HepG2 (cell line): ENCODE measurements at regions not wholly inside any gene's neighbourhood (a gene's known extent, or its start where the extent isn't known, plus 50 kb on each side); places are given as distances from the start of the nearest gene placed in this dataset.

Experiments
- ATAC-seq: fragments of 200-7000 bp; cut with Tn5 transposase; 3 replicates; pipeline ENCODE4 v1.9.1; 2020; ENCODE audit warnings: mild to moderate bottlenecking, moderate library complexity
- BruUV-seq: library from RNA; stranded (reverse); fragments of 400-500 nt; replicated peaks from 2 replicates; lab custom pipeline; 2021; lab: Mats Ljungman, UMichigan
- CTCF ChIA-PET: fragments of 300-600 bp; formaldehyde crosslinking; extraction: SDS; loops from one replicate; lab custom pipeline; 2021; ENCODE audit warnings: low total read pairs, inconsistent platforms, low intra/inter-chr PET ratio; lab: Yijun Ruan, JAX
- POLR2A ChIA-PET: fragments of 350-600 bp; sonication (Branson Sonifier 250); formaldehyde crosslinking; loops from one replicate; lab custom pipeline; 2020; ENCODE audit warnings: antibody characterized with exemption, inconsistent platforms; lab: Yijun Ruan, JAX
- DNase-seq: peaks from one replicate; pipeline ENCODE4 v3.0.0-alpha.2; 2015; ENCODE audit warnings: low spot score
- FAIRE-seq: peaks from 3 replicates; lab custom pipeline; 2011; peaks lifted over from hg19 to GRCh38; lab: Jason Lieb, UNC
- H2AFZ ChIP-seq: one replicate; pipeline ENCODE4 v1.6.1; 2011; ENCODE audit warnings: low read length, inconsistent platforms
- H3K27ac ChIP-seq: fragments of 300-600 bp; 3 replicates; pipeline ENCODE4 v1.8.0; 2011; ENCODE audit warnings: mixed run types, mild to moderate bottlenecking, mixed read lengths, low read length, inconsistent platforms; ENCODE audit not compliant: insufficient read depth; ENCODE audit errors: extremely low read length
- H3K27me3 ChIP-seq, 2 experiments: fragments of 200-600 bp in 1 of 2; 2 replicates in 1 of 2; 3 replicates in 1 of 2; pipeline versions ENCODE4 v1.6.0 to v1.8.0; 2011; ENCODE audit warnings: low read length in 2 of 2, mild to moderate bottlenecking in 2 of 2, moderate library complexity in 2 of 2, inconsistent platforms in 1 of 2; ENCODE audit not compliant: insufficient read depth in 2 of 2, control insufficient read depth in 1 of 2
- H3K36me3 ChIP-seq, 2 experiments: fragments of 200-600 bp in 1 of 2; replicated peaks in 1 of 2; 2 replicates in 1 of 2; 3 replicates in 1 of 2; pipeline versions ENCODE4 v1.5.1 to v1.8.0; 2011; ENCODE audit warnings: low read length in 2 of 2, inconsistent platforms in 1 of 2; ENCODE audit not compliant: insufficient read depth in 2 of 2, control insufficient read depth in 1 of 2
- H3K4me1 ChIP-seq: 2 replicates; pipeline ENCODE4 v1.5.1; 2012; ENCODE audit warnings: low read length, inconsistent platforms; ENCODE audit not compliant: insufficient read depth
- H3K4me2 ChIP-seq: 2 replicates; pipeline ENCODE4 v1.6.0; 2011; ENCODE audit warnings: low read depth, low read length, inconsistent platforms
- H3K4me3 ChIP-seq, 3 experiments: fragments of 200-600 bp in 1 of 3; sonication (generic), shearing (Covaris generic) in 1 of 3; replicated peaks in 1 of 3; 2 replicates each; pipeline ENCODE4 v1.5.1; 2011 to 2016; ENCODE audit warnings: low read length in 3 of 3, inconsistent platforms in 2 of 3, low read depth in 2 of 3, mild to moderate bottlenecking in 2 of 3, control low read depth in 1 of 3, mixed read lengths in 1 of 3; ENCODE audit not compliant: insufficient read depth in 1 of 3
- H3K79me2 ChIP-seq: one replicate; pipeline ENCODE4 v1.6.1; 2011; ENCODE audit warnings: low read length, inconsistent platforms; ENCODE audit not compliant: insufficient read depth
- H3K9ac ChIP-seq: 2 replicates; pipeline ENCODE4 v1.6.0; 2011; ENCODE audit warnings: mild to moderate bottlenecking, low read depth, low read length, inconsistent platforms; ENCODE audit not compliant: insufficient read depth
- H3K9me3 ChIP-seq: 2 replicates; pipeline ENCODE4 v1.5.1; 2012; ENCODE audit warnings: mild to moderate bottlenecking, low read length
- H4K20me1 ChIP-seq: 2 replicates; pipeline ENCODE4 v1.6.0; 2011; ENCODE audit warnings: inconsistent platforms, mild to moderate bottlenecking, low read length, moderate library complexity; ENCODE audit not compliant: insufficient read depth
- ATRX ChIP-seq: sonication (generic); formaldehyde crosslinking; IDR thresholded peaks from 2 replicates; pipeline ENCODE4 v1.4.0; 2020; ENCODE audit warnings: missing genetic modification reagents, borderline replicate concordance
- RBM22 ChIP-seq: fragments of 200-400 bp; formaldehyde crosslinking; optimal IDR thresholded peaks from 2 replicates; pipeline ENCODE3; 2017; ENCODE audit warnings: mild to moderate bottlenecking, low read length, moderate library complexity
- RXRB ChIP-seq: IDR thresholded peaks from 2 replicates; pipeline ENCODE4 v1.6.1; 2016; ENCODE audit warnings: borderline replicate concordance, missing genetic modification reagents, missing compliant biosample characterization
- SP4 ChIP-seq: sonication (generic); formaldehyde crosslinking; IDR thresholded peaks from 2 replicates; pipeline ENCODE4 v1.8.1; 2023; ENCODE audit warnings: mild to moderate bottlenecking, missing genetic modification reagents
- WGBS: methylation state at CpG from one replicate; pipeline ENCODE4 v1.1.6; 2017; ENCODE audit warnings: low lambda C conversion rate; 5-methylcytosine and 5-hydroxymethylcytosine counted together
- in situ Hi-C: cut with HindIII; loops from 2 replicates; pipeline ENCODE4 v1.10.0; 2017; ENCODE audit warnings: low pct_unique_long_range_greater_than_20kb; ENCODE audit not compliant: extremely low pct_ligation_motif_present
- intact Hi-C: fragments of 100-400 bp; cut with micrococcal nuclease; formaldehyde crosslinking; loops from one replicate; pipeline ENCODE4 v1.10.0; 2022; ENCODE audit not compliant: unreplicated experiment
- TF ChIP-seq, protein P1 (sequence below), 2 experiments: sonication (generic) in 1 of 2; formaldehyde crosslinking in 1 of 2; IDR thresholded peaks; 2 replicates each; pipeline versions ENCODE4 v1.4.0 to v1.6.1; 2016 to 2020; ENCODE audit warnings: borderline replicate concordance in 1 of 2, low read depth in 1 of 2, mild to moderate bottlenecking in 1 of 2, missing genetic modification reagents in 1 of 2

GRCh38 chr3:13145131-13145825 lies 72.0 kb upstream of the IQSEC1 start (continued):
- TF ChIP-seq RXRB (no peak), SP4 (CRISPR knock-in tag) (no peak), ATRX (CRISPR knock-in tag) (no peak)

- POLR2A ChIA-PET: no interaction called here
- intact Hi-C loops: no loop called here
- H4K20me1 ChIP-seq: peaks cover 15% of the 10 kb centered on the region; the same call in 1 of the 2 replicates
- no peak overlapping the region for H3K9ac ChIP-seq
- TF ChIP-seq, protein P1, sequence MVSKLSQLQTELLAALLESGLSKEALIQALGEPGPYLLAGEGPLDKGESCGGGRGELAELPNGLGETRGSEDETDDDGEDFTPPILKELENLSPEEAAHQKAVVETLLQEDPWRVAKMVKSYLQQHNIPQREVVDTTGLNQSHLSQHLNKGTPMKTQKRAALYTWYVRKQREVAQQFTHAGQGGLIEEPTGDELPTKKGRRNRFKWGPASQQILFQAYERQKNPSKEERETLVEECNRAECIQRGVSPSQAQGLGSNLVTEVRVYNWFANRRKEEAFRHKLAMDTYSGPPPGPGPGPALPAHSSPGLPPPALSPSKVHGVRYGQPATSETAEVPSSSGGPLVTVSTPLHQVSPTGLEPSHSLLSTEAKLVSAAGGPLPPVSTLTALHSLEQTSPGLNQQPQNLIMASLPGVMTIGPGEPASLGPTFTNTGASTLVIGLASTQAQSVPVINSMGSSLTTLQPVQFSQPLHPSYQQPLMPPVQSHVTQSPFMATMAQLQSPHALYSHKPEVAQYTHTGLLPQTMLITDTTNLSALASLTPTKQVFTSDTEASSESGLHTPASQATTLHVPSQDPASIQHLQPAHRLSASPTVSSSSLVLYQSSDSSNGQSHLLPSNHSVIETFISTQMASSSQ (IDR thresholded peaks at IDR 0.05; ENCODE audit: low read depth): no peak
- TF ChIP-seq, protein P1 (CRISPR knock-in tag; IDR thresholded peaks at IDR 0.05; ENCODE audit: borderline replicate concordance): no peak
- TF ChIP-seq RBM22: peak; percentile 14
- H3K4me3 ChIP-seq: no peak overlapping the region
- DNase-seq (no peak), ATAC-seq (no peak), FAIRE-seq (no peak)
- peaks cover 31% of the 10 kb centered on the region for H3K4me1 ChIP-seq
- H3K27me3 ChIP-seq: no peaks in the 10 kb centered on the region
- 97% methylated on average over 18 of the region's 25 CpGs for WGBS
- no TSS peak for BruUV-seq
- in situ Hi-C loops: no loop called here
- CTCF ChIA-PET: no interaction called here
- no peaks in the 10 kb centered on the region for H3K9me3 ChIP-seq
- peaks cover 0 to 2% of the 10 kb centered on the region in 2 experiments; a peak in 2 of 5 replicates for H3K36me3 ChIP-seq
- H2AFZ ChIP-seq: no peak overlapping the region
- no peaks in the 10 kb centered on the region for H3K79me2 ChIP-seq
- no peak overlapping the region for H3K4me2 ChIP-seq
- H3K27ac ChIP-seq: no peak overlapping the region
Measured at GRCh38 chr3:13144163-13145023, 71.2 kb upstream of the IQSEC1 start.
